ENCODE measurements at regions not wholly inside any gene's neighbourhood (a gene's known extent, or its start where the extent isn't known, plus 50 kb on each side); places are given as distances from the start of the nearest gene placed in this dataset.
"Not testable (repeated sequence)": the region's sequence is repeated elsewhere in the genome, so short reads cannot be mapped to it uniquely, and the experiment has no call there.

DNA sequence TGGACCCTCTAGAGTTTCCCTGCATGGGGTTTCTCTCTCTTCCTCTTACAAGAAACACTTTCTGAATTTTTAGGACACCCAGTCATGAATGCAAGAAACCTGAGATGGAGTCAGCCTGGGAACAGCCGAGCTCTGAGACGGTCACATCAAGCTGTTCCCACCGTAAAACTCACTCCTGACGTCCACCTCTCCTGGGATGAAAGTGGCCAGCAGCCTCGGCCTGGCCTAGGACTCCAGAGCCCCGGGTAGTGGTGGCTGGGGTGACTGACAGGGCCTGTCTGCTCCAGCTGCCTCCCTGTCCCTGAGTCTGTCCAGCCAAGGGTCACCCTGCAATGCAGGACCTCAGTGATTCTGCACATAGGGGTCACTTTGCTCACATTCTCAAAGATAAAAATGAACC lies 217.8 kb downstream of the SHOX start:
- no peak for DNase-seq (ENCODE audit: low spot score)

DNA sequence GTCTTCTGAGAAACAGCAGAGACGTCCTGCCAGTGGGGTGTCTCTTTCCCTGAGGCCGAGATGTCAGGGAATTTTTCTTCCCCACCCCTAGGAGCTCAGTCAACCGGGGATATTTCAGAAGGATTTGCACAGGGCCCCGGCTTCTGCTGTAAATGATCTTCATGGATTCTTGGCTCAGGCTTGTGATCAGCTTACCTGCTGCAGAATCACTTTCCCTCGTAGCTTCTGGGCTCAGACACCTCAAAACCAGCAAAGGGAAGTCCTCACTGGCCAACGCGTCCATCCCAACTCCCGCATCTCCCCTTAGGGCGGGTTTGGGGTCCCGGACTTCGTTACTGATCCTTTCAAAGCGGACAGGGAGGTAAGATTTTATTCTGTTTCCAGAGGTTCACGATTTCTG lies 212.7 kb downstream of the SHOX start:
- DNase-seq (ENCODE audit: low spot score): no peak

DNA sequence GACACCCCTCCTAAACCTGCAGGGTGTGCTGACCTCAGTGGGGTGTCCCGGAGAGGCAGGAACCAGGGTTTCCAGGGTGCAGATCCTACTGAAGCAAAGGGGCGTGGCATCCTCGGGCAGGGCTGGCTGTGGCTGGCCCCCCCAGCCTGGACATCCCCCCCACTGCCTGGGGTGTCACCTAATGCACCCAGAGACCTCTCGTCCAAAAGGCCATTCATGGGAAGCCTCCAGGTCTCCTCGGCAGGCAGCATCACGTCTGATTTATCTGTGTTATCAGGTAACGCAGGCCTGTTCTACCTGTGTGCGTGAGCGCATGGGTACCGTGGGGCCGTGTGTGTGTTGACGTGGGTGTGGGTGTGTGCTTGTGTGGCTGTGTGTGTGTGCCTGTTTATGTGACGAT lies 210.0 kb downstream of the SHOX start:
- no peak for DNase-seq (ENCODE audit: low spot score)

DNA sequence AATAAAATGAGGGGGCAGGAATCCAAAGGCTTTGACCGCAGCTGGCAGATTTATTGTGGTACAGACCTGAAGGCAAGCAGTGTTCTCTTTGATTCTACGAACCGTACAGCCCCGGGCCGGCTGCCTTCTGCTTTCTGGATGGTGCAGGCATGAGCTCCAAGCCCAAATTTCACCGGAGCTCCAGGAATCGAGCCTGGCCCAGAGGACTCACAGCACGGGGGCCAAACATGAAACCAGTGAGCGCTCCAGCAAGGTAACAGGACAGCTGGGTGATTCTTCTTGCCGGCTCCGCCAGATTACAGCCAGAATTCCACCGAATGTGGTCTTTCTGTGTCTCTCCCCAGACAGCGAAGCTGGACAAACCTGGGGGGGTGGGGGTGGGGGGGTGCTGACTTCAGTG lies 208.1 kb downstream of the SHOX start:
- DNase-seq (ENCODE audit: low spot score): not testable (repeated sequence)

DNA sequence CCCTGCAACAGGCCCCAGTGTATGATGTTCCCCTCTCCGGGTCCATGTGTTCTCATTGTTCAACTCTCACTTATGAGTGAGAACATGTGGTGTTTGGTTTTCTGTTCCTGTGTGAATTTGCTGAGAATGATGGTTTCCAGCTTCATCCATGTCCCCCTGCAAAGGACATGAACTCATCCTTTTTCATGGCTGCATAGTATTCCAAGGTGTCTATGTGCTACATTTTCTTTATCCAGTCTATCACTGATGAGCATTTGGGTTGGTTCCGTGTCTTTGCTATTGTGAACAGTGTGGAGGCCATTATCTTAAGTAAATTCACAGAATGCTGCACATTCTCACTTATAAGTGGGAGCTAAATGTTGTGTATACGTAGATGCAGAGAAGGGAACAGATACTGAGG lies 205.3 kb downstream of the SHOX start:
- DNase-seq (ENCODE audit: low spot score): not testable (repeated sequence)

DNA sequence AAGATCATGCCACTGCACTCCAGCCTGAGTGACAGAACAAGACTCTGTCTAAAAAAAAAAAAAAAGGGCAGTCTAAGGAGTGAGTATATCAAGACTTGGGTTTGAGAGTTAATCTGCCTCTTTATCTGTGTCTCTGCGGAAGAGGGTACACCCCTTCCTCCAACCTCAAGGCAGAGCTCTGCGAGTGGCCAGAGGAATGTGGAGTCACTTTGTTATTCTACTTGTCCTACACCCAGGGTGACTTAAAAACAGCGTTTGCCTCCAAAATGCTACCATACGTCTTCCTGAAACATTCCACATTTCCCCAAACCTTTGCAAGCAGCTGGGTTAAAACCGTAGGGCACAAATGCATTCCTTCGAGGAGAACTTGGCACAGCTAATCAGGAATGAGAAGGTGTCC lies 199.9 kb downstream of the SHOX start:
- DNase-seq (ENCODE audit: low spot score): no peak

DNA sequence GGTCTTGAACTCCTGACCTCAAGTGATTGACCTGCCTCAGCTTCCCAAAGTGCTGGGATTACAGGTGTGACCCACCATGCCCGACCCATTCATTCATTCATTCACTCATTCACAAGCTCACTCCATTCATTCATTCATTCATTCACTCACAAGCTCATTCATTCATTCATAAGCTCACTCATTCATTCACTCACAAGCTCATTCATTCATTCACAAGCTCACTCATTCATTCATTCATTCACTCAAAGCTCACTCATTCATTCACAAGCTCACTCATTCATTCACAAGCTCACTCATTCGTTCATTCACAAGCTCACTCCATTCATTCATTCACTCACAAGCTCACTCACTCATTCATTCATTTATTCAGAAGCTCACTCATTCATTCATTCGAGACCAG lies 198.6 kb downstream of the SHOX start:
- DNase-seq (ENCODE audit: low spot score): no peak

DNA sequence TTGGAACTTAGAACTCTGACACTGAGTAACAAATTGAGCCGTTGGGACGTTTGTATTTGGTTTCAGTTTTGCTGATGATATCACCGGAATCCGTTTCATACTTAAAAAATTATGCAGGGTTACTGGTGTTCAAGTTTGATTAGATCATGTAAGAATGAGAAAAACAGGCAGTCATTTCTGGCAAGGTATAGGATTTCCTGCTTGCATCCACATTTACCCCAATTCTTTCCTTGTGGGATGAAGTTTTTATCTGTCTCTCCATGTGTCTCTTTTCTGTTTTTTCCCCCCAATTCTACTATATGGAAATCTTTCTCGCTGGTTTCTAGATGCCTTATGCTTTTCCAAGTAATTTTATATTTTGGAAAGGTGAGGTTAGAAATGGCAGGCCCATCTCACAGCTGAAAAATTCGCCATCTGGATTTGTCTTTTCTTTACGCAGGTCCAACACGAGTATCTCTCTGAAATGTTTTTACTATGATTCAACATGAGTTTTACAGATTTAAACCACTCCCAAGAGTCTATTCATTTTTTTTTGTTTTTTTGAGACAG lies 197.9 kb downstream of the SHOX start:
- DNase-seq (ENCODE audit: low spot score): no peak

DNA sequence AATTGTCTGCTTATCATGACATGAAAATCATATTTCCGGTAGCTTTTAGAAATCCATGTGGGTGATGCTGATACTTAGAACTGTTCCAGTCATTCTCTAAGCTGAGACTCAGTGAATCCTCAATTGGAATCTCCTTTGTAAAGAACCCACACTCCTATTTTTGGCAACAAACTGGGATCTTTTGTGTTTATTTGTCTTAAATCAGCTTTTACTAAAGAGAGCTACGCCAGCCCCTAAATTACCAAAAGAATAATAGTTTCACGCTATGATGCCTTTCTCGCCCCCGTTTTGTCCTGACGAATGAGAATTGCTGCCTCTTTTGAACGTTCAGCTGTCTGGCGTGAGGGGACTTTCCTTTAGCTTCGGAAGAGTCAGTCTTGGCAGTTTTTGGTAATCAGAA lies 195.9 kb downstream of the SHOX start:
- no peak for DNase-seq (ENCODE audit: low spot score)

DNA sequence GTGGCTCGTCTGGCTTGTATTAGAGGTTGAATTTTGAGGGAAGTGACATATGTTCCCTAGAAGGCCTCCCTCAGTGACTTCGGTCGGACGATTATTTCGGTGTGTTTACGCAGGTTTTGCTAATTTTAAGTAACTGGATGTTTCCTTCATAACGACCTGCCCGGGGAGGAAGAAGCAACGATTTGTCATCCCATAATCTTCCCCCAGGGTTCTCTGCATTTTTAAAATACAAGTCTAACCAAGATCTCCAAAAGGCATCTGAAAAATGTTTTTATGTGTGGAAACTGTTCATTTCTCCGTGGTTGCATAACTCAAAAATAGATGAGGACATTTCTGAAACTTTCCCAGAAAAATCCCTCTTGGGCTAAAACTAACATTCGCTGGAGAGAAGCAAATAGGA lies 195.4 kb downstream of the SHOX start:
- DNase-seq (ENCODE audit: low spot score): no peak

DNA sequence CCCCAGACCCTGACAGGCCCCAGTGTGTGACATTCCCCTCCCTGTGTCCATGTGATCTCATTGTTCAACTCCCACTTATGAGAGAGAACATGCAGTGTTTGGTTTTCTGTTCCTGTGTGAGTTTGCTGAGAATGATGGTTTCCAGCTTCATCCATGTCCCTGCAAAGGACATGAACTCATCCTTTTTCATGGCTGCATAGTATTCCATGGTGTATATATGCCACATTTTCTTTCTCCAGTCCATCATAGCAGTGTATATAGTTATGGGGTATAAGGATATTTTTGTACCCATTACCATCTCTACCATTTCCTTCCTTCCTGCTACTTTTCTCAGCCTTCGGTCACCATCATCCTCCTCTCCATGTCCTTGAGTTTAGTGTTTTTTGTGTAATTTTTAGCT lies 192.5 kb downstream of the SHOX start:
- DNase-seq (ENCODE audit: low spot score): not testable (repeated sequence)

DNA sequence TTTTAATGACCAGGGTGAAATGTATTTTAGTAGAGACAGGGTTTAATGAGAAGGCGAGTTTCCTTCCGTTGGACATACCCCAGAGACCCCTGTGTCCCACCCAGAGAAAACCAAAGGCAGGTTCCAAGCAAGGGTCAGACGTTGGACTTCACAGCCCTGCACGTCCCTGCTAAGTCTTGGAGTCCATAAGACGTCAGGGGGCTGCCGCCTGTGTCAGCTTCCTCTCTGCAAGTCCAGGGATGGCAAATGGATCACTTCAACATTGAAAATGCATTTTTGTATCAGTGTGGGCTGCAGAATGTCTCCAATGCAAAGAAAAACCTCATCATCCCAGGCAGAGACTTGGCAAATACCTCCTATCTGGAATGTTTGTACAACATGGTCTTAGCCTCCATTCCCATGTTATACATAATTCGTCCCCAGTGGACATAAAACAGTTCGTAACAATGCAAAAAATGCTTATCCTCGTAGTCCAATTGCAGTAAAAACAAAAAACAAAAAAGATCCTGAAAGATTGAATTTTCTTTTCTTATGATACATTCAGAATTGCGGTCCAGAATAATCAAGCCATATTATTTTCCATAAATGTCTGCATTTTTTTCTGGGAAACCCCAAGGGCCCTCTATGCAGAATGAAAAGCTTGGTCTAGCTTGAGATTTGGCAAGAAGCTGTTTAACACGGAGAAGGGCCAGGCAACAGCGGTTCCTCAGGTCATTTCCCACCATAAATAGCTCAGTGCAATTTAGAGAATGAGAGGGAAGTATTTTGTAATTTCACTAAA lies 190.9 kb downstream of the SHOX start:
- no peak for DNase-seq (ENCODE audit: low spot score)

DNA sequence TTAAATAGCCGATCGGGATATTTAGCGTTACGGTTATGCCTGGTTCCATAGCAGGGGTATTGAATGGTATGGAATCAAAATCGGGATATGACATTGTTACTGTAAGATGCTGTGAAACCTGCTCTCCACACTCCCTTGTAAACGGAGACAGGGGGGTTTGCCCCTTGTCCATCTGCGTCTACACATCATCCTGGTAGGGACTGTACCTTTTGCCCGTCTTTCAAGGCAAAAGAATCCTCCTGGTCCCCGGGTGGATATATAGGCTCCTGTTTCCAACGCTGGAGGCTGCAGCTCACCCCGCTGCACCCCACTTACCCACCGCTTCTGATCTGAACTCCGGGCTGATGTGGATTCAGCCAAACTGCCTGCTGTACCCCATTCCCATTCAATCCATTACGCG lies 189.1 kb downstream of the SHOX start:
- DNase-seq (ENCODE audit: low spot score): no peak

DNA sequence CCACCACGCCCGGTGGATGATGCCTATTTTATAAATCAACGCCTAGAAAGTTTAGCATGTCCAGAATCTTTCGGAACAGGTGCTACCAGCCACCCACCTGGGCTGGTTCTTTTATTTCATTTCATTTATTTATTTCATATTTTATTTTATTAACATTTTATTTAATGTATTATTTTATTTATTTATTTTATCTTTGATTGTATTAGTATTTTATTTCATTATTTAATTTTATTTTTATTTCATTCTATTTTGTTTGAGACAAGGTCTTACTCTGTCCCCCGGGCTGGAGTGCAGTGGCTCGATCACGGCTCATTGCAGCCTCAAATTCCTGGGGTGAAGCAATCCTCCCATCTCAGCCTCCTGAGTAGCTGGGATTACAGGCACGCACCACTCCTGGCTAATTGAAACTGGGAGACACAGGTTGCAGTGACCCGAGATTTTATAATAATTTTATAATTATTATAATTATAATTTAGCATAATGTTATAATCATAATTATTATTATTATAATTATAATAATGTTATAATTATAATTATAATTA lies 187.2 kb downstream of the SHOX start:
- no peak for DNase-seq (ENCODE audit: low spot score)

DNA sequence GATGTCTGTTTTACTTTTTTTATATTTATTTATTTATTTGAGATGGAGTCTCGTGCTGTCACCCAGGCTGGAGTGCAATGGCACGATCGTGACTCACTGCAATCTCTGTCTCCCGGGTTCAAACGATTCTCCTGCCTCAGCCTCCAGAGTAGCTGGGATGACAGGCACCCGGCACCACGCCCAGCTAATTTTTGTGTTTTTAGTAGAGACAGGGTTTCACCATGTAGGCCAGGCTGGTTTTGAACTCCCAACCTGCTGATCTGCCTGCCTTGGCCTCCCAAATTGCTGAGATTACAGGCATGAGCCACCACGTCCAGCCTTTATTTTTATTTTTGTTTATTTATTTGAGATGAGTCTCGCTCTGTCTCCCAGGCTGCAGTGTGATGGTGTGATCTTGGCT lies 186.6 kb downstream of the SHOX start:
- not testable (repeated sequence) for DNase-seq (ENCODE audit: low spot score)

DNA sequence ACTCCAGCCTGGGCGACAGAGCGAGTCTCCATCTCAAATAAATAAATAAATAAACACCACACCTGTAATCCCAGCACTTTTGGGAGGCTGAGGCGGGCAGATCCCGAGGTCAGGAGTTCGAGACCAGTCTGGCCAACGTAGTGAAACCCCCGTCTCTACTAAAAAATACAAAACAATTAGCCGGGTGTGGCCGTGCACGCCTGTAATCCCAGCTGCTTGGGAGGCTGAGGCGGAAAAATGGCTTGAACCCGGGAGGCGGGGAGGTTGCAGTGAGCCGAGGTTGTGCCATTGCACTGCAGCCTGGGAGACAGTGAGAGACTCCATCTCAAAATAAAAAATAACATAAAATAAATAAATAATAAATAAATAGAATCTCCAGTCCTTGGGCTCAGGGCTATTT lies 185.8 kb downstream of the SHOX start:
- no peak for DNase-seq (ENCODE audit: low spot score)

DNA sequence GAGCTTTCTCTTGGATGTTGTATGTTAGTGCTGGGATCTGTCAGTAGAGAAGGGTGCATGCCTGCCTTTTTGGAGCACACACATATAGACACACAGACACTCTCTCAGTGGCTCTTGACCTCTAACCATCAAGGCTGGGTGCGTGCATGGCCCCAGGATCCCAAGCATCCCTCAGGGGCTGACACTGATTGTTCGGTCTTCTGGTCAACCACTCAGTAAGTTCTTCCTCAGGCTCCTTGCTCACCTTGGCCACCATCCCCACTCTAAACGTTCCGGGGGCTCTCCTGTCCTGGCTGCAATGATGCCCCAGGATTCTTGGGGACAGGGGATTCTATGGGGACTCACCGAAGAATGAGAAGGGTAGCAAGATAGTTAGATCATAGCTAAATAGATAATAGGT lies 179.6 kb downstream of the SHOX start:
- no peak for DNase-seq (ENCODE audit: low spot score)

DNA sequence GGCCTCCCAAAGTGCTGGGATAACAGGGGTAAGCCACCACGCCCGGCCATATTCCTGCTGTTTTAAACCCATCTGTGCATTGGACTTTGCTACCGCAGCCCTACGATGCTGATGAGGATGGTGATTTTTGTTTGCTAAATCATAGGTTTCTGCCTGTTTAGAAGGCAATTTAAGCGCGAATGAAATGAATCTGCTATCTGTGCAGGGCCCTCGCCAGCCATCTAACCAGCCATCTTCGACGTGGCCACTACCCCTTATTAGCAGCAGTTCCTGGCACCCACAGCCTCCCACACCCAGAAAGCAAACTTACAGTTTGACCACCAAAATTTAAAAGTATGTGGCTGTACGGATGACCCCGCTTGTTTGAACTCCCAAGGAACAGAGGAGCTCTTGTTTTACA lies 178.5 kb downstream of the SHOX start:
- no peak for DNase-seq (ENCODE audit: low spot score)

DNA sequence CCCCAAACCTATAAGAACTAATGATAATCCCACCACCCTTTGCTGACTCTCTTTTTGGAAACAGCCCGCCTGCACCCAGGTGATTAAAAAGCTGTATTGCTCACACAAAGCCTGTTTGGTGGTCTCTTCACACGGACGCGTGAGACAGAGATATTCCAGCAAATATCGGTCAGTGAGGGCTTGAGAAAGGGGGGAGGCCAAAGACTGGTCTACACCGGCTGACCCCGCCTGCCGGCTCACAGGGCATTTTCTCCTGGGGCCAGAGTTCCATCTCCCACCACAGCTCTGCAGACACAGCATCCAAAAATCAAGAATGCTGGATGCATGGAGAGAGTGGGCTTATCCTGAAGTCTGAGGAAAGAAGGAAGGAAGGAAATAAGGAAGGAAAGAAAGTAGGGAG lies 176.0 kb downstream of the SHOX start:
- DNase-seq (ENCODE audit: low spot score): no peak

DNA sequence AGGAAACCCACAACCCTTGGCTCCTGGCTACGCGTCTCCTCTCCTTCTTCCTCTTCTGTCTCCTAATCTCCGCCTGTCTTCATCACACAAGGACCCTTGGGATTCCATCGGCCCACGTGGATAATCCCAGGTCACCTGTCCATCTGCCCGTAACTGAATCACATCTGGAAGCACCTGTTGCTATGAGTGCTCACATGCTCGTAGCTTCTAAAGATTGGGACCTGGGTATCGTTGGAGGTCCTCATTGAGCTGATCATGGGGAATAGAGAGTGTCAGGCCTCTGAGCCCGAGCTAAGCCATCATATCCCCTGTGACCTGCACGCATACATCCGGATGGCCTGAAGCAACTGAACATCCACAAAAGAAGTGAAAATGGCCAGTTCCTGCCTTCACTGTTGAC lies 175.4 kb downstream of the SHOX start:
- DNase-seq (ENCODE audit: low spot score): no peak

DNA sequence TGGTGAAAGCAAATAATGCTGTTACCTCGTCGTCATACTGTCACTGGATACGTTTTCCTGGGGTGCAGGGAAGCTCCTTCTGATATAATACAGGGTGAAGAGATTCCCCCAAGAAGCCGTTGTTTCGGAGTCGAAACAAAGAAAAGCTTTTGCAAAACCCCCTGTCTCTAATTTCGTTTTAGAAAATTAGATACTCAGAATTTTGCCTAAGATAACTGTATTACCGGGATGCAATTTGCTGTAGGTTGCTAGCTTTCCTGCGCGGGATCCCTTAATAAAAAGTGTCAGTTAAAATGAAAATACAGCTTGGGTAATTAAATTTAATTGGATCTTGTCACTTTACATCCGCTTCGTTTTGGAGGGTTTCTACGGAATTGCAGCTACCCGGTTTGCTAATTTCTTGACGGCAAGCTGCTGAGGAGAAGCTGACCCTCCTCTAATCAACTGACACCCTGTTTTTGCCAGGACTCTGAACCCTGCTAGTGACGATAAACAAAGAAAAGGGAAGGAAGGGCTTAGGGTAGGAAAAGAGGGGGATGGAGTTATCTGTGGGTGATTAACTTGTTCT lies 174.6 kb downstream of the SHOX start:
- no peak for DNase-seq (ENCODE audit: low spot score)

DNA sequence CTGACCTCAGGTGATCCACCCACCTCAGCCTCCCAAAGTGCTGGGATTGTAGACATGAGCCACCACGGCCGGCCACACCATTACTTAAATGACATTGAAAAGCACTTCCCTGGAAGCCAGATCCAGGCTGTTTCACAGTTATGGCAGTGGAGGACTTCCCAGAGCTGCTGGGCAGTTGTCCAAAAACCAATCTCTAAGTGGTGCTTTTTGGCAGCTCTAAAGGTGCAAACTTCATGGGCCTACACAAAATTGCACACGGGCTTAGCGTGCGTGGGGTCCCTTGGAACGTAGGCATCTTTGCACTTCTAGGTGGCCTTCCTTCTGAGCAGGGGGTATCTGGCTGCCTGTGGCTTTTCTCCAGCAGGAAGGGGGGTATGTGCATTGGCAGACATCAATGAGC lies 172.3 kb downstream of the SHOX start:
- DNase-seq (ENCODE audit: low spot score): no peak

DNA sequence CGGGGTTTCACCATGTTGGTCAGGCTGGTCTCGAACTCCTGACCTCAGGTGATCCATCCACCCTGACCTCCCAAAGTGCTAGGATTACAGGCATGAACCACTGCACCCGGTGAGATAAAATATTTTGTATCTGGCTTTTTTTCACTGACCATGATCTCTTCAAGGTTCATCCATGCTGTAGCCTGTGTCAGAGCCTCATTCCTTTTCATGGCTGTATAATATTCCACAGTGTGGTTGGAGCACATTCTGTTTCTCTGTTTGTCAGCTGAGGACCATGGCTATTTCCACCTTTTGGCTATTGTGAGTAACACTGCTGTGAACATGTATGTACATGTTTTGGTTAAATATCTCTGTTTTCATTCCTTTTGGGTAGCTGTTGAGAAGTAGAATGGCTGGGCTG lies 169.2 kb downstream of the SHOX start:
- no peak for DNase-seq (ENCODE audit: low spot score)

DNA sequence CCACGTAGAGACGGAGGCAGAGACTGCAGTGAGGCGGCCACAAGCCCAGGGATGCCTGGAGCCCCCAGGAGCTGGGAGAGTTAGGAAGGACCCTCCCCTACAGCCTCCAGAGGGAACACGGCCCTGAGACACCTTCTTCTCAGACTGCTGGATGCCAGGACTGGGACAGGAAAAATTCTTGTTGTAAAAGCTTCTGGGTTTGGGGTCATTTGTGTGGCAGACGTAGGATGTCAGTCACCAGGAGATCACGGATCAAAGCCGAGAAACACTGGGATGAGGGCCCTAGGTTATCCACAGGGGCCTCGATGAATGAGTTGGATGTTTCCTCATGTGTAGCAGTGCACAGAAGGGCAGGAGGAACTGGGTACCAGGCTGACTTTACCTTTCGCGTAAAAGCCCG lies 163.7 kb downstream of the SHOX start:
- no peak for DNase-seq (ENCODE audit: low spot score)

All from cerebellar cortex (tissue), 1 donor.